WERI-Rb-1 (cell line): ENCODE measurements at regions not wholly inside any gene's neighbourhood (a gene's known extent, or its start where the extent isn't known, plus 50 kb on each side); places are given as distances from the start of the nearest gene placed in this dataset.

Experiments used
- DNase-seq: peaks from one replicate; pipeline ENCODE4 v3.0.0-alpha.2; 2020
- H3K27ac ChIP-seq: fragments of 250-450 bp; sonication (Bioruptor Pico); 2 replicates; pipeline ENCODE4 v1.5.1; 2020; ENCODE audit warnings: mild to moderate bottlenecking, moderate library complexity
- H3K27me3 ChIP-seq: fragments of 250-450 bp; sonication (Bioruptor Pico); 2 replicates; pipeline ENCODE4 v1.5.1; 2021; ENCODE audit warnings: mild to moderate bottlenecking, low read depth, moderate library complexity; ENCODE audit not compliant: insufficient read depth, severe bottlenecking
- H3K36me3 ChIP-seq: fragments of 250-450 bp; sonication (Bioruptor Pico); 2 replicates; pipeline ENCODE4 v1.5.1; 2020; ENCODE audit warnings: mild to moderate bottlenecking, moderate library complexity
- H3K4me3 ChIP-seq: 2 replicates; pipeline ENCODE4 v1.5.1; 2011; ENCODE audit warnings: low read depth, mild to moderate bottlenecking, control low read depth, low read length
- H3K9me3 ChIP-seq: fragments of 250-450 bp; sonication (Bioruptor Pico); 2 replicates; pipeline ENCODE4 v1.5.1; 2021; ENCODE audit warnings: mild to moderate bottlenecking, moderate library complexity; ENCODE audit not compliant: severe bottlenecking
- TF ChIP-seq, protein P1 (sequence below): IDR thresholded peaks from 2 replicates; pipeline ENCODE4 v1.5.1; 2011; ENCODE audit warnings: low read depth, mild to moderate bottlenecking, control low read depth, inconsistent platforms, low read length

DNA sequence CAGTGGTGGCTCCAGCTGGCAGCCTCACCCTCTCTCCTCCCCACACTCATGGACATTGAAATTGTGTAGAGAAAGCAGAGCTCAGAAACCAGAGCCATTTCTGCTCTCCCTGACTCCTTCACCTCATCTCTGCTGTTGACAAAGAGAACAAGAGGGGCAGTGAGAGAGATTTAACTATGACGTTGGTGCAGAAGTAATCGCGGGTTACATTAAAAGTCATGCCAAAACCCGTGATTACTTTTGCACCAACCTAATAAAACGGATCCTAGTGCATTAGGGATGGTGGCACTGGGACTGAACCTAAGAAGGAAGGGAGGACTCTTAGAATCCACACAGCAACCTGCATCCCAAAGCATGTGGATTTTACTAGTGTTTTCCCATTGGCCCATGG is 113.3 kb upstream of the CDC42EP3 start:
- Histone ChIP-seq H3K4me3 (no peak overlapping the region), H3K27ac (no peak overlapping the region), H3K36me3 (no peaks in the 10 kb centered on the region), H3K9me3 (peaks cover 23% of the 10 kb centered on the region), H3K27me3 (no peaks in the 10 kb centered on the region)
- TF ChIP-seq, protein P1, sequence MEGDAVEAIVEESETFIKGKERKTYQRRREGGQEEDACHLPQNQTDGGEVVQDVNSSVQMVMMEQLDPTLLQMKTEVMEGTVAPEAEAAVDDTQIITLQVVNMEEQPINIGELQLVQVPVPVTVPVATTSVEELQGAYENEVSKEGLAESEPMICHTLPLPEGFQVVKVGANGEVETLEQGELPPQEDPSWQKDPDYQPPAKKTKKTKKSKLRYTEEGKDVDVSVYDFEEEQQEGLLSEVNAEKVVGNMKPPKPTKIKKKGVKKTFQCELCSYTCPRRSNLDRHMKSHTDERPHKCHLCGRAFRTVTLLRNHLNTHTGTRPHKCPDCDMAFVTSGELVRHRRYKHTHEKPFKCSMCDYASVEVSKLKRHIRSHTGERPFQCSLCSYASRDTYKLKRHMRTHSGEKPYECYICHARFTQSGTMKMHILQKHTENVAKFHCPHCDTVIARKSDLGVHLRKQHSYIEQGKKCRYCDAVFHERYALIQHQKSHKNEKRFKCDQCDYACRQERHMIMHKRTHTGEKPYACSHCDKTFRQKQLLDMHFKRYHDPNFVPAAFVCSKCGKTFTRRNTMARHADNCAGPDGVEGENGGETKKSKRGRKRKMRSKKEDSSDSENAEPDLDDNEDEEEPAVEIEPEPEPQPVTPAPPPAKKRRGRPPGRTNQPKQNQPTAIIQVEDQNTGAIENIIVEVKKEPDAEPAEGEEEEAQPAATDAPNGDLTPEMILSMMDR = no peak
- no peak for DNase-seq

DNA sequence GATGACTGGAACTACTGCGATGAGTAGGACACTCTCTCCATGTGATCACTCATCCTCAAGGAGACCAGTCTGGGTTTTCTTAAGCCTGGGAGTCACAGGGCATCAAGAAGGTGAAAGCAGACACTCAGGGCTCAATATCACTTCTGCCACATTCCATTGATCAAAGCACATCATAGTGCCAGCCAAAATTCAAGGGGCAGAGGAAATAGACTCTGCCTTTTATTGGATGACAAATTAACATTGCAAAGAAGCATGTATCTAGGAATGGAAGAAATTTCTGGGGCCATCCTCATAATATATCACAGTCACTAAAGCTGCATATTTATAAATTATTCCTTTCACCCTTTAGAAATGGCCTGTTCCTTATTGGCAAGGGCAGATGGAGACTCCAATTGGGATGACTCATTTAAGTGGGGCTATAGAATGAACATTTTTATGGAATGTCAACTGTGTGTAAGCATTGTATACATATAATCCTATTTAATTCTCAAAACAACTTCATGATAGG is 114.8 kb upstream of the CDC42EP3 start:
- Histone ChIP-seq H3K36me3 (no peaks in the 10 kb centered on the region), H3K9me3 (peaks cover 23% of the 10 kb centered on the region), H3K27ac (no peak overlapping the region), H3K4me3 (no peak overlapping the region), H3K27me3 (no peaks in the 10 kb centered on the region)
- DNase-seq = no peak
- TF ChIP-seq, protein P1 = no peak

DNA sequence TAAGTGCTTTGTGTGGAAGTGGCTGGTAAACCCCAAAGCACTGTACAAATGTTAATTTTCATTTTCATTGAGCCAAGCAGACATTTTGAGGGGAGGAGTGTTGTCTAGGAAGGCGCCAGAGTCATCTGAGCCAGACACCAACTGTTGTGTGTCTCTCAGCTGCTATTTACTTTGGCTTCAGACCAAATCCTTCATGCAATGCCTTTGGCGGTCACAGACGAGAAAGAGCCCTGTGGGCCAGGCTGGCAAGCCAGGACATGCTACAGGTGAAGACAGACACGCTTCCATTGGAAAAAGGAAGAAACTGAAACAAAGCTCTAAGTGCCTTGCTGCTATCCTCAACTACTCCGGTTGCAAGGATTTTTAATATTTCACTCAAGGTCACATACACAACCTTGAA is 115.4 kb upstream of the CDC42EP3 start:
- TF ChIP-seq, protein P1 = no peak
- Histone ChIP-seq H3K27ac (no peak overlapping the region), H3K4me3 (no peak overlapping the region), H3K27me3 (no peaks in the 10 kb centered on the region), H3K36me3 (no peaks in the 10 kb centered on the region), H3K9me3 (peaks cover 23% of the 10 kb centered on the region)
- no peak for DNase-seq

- Histone ChIP-seq H3K36me3 (no peaks in the 10 kb centered on the region), H3K9me3 (peaks cover 23% of the 10 kb centered on the region), H3K4me3 (no peak overlapping the region), H3K27me3 (no peaks in the 10 kb centered on the region), H3K27ac (no peak overlapping the region)
- TF ChIP-seq, protein P1 = no peak
- no peak for DNase-seq
Observed at GRCh38 chr2:37788602-37789209, 117.3 kb upstream of the CDC42EP3 start.

- TF ChIP-seq, protein P1 = no peak
- H3K4me3 ChIP-seq = no peak overlapping the region
- no peaks in the 10 kb centered on the region for H3K36me3 ChIP-seq
- H3K9me3 ChIP-seq = peaks cover 23% of the 10 kb centered on the region
- no peak for DNase-seq
- H3K27me3 ChIP-seq = no peaks in the 10 kb centered on the region
- no peak overlapping the region for H3K27ac ChIP-seq
Observed at GRCh38 chr2:37790019-37790418, 118.6 kb upstream of the CDC42EP3 start.

DNA sequence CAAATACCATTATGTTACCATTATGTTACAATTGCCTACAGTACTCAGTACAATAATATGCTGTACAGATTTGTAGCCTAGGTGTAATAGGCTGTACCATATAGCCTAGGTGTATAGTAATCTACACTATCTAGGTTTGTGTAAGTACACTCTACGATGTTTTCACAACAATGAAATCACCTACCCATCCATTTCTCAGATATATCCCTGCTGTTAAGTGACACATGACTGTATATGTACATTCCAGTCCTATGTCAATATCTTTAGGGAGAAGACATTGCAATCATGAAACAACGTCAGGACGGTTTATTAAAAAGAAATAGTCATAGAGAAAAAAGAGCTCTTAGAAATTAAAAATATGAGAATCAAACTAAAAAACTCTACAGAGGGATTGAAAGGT is 119.0 kb upstream of the CDC42EP3 start:
- no peaks in the 10 kb centered on the region for H3K36me3 ChIP-seq
- TF ChIP-seq, protein P1 = no peak
- no peak for DNase-seq
- no peak overlapping the region for H3K27ac ChIP-seq
- no peak overlapping the region for H3K4me3 ChIP-seq
- H3K27me3 ChIP-seq = no peaks in the 10 kb centered on the region
- H3K9me3 ChIP-seq = peaks cover 23% of the 10 kb centered on the region
